ENCODE measurements at regions not wholly inside any gene's neighbourhood (a gene's known extent, or its start where the extent isn't known, plus 50 kb on each side); places are given as distances from the start of the nearest gene placed in this dataset.
"Not testable (repeated sequence)": the region's sequence is repeated elsewhere in the genome, so short reads cannot be mapped to it uniquely, and the experiment has no call there.

DNA sequence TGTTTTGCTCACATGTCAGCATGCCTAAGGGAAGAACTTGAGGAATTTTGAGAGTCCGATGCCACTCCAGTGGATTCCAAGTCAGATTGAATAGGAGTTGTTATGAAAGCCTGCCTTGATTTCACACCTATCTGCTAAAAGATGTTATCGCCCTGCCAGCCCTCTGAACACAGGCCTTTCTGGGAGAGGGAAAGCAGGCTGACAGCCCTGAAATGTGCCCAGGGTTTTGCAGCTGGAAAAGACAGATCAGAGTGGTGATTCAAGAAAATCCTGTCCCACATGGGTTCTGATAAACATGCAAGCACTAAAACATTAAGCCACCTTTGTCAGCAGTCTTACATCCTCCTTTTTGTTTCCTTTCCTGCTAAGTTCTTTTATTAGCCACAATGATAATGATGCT lies 1752.9 kb upstream of the CELF4 start:
- no peak for DNase-seq (ENCODE audit: low read depth in 2 of 2)
- TF ChIP-seq, protein P1, sequence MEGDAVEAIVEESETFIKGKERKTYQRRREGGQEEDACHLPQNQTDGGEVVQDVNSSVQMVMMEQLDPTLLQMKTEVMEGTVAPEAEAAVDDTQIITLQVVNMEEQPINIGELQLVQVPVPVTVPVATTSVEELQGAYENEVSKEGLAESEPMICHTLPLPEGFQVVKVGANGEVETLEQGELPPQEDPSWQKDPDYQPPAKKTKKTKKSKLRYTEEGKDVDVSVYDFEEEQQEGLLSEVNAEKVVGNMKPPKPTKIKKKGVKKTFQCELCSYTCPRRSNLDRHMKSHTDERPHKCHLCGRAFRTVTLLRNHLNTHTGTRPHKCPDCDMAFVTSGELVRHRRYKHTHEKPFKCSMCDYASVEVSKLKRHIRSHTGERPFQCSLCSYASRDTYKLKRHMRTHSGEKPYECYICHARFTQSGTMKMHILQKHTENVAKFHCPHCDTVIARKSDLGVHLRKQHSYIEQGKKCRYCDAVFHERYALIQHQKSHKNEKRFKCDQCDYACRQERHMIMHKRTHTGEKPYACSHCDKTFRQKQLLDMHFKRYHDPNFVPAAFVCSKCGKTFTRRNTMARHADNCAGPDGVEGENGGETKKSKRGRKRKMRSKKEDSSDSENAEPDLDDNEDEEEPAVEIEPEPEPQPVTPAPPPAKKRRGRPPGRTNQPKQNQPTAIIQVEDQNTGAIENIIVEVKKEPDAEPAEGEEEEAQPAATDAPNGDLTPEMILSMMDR (IDR thresholded peaks at IDR 0.05; ENCODE audit: low read depth, low read length) = no peak
- no peak overlapping the region for H3K4me3 ChIP-seq (replicated peaks in 1 of 2; ENCODE audit: low read depth in 2 of 2, low read length in 2 of 2)

DNA sequence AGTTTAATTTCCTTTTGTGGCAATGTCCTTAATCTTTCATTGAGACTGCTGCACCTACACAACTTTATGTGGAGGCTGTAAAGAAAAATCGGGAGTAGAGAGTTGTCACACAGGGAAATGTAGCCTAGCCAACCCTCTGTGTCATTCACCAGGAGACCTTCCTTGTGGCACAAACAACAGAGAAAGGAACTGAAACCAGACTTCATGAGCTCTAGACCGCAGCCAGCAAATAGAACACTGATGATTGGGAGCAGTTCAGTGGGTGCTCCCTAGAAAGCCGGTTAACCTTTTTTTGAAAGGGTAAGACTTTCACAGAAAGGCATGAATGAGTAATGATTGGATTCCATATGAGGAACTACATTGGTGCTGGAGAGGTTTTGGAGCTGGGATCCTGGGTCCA lies 1752.4 kb upstream of the CELF4 start:
- TF ChIP-seq, protein P1 (IDR thresholded peaks at IDR 0.05; ENCODE audit: low read depth, low read length) = no peak
- no peak overlapping the region for H3K4me3 ChIP-seq (replicated peaks in 1 of 2; ENCODE audit: low read depth in 2 of 2, low read length in 2 of 2)
- no peak for DNase-seq (ENCODE audit: low read depth in 2 of 2)

DNA sequence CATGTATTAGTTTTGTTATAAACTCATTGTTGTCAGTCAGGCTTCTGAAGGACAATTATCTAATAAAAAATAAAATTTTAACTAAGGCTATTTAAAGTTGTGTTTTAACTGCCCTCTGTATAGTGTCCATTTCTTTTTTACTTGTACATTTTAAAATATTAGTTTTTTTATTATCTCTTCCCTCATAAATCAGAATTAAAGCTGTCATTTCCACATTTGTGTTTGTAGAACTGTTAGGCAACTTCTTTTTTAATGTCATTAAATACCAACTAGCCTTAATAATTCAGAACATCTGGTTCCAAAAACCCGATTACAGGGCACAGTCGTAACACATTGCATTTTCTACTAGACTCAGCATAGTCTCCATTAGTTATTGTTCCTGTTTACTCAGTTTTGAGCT lies 1749.0 kb upstream of the CELF4 start:
- H3K4me3 ChIP-seq (replicated peaks in 1 of 2; ENCODE audit: low read depth in 2 of 2, low read length in 2 of 2) = no peak overlapping the region
- no peak for DNase-seq (ENCODE audit: low read depth in 2 of 2)
- TF ChIP-seq, protein P1 (IDR thresholded peaks at IDR 0.05; ENCODE audit: low read depth, low read length) = no peak

DNA sequence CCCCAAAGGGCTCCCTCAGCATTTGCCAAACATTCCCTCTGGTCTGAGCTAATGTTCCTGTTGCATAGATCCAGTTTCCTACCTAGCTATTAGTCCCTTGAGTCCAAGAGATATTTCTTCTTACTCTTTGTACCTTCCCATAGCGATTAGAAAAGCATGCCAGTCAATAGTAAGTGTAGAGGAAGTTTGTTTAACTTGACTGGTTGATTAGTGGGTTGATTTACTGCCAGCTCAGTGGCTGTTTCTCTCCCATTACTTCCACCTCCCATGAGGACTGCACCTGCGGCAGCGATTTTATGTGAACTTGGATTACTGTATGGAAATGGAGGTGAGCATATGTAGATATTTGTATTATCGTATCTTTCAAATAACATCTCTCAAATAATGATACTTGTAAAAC lies 1748.4 kb upstream of the CELF4 start:
- no peak overlapping the region for H3K4me3 ChIP-seq (replicated peaks in 1 of 2; ENCODE audit: low read depth in 2 of 2, low read length in 2 of 2)
- TF ChIP-seq, protein P1 (IDR thresholded peaks at IDR 0.05; ENCODE audit: low read depth, low read length) = no peak
- no peak for DNase-seq (ENCODE audit: low read depth in 2 of 2)

DNA sequence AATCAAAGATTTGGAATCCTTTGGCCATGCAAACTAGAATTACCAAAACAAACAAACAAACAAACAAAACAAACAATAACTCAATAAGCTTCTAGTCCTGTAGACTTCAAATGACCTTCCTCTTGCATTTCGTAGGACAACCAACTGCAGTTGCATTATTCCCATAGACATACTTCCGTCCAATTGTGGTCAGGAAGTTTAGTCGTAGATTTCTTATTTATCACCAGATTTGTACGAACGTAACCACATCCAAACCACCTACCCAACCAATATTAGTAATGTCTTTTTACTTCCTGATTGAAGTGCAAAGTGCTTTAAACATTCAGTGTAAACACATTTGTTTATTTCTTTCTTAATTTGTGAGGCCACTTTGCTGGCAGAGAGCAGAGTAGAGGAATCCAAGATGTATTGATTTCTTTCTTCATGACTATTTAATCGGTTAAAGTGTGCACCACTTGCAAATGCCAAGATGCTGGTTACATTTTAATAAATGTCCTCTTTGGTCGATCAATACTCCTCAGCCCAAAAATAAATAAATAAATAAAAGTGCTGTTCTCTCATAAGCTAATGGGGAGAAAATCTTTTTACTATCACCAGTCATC lies 1745.6 kb upstream of the CELF4 start:
- DNase-seq (ENCODE audit: low read depth in 2 of 2) = no peak
- no peak overlapping the region for H3K4me3 ChIP-seq (replicated peaks in 1 of 2; ENCODE audit: low read depth in 2 of 2, low read length in 2 of 2)
- TF ChIP-seq, protein P1 (IDR thresholded peaks at IDR 0.05; ENCODE audit: low read depth, low read length) = no peak

DNA sequence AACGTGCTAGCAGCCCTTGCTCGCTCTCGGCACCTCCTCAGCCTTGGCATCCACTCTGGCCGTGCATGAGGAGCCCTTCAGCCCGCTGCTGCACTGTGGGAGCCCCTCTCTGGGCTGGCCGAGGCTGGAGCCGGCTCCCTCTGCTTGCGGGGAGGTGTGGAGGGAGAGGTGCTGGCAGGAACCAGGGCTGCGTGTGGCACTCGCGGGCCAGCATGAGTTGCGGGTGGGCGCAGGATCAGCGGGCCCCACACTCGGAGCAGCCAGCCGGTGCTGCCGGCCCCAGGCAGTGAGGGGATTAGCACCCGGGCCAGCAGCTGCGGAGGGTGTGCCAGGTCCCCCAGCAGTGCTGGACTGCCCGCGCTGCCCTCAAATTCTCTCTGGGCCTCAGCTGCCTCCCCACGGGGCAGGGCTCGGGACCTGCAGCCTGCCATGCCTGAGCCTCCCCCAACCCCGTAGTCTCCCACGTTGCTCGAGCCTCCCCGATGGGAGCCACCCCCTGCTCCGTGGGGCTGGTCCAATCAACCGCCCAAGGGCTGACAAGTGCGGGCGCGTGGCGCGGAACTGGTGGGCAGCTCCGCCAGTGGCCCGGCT lies 1743.4 kb upstream of the CELF4 start:
- not testable (repeated sequence) for H3K4me3 ChIP-seq (replicated peaks in 1 of 2; ENCODE audit: low read depth in 2 of 2, low read length in 2 of 2); DNase-seq (ENCODE audit: low read depth in 2 of 2)

DNA sequence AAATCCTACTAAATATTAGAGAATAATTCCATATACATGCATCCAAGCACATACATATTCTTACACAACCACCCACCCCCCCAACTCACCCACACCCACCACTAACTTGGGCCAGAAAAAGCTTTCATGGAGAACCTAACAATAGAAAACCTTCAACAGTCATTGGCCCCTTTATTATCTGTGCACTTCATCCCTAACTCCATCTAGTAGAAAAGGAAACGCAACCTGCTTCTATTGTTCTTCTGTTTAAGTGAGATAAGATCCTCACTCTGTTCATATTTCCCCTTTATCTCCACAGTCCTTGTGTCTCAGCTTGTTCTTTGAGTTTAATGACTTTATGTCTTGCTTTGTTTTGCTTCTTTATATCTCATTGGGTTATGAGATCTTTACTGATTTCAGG lies 1740.2 kb upstream of the CELF4 start:
- TF ChIP-seq, protein P1 (IDR thresholded peaks at IDR 0.05; ENCODE audit: low read depth, low read length) = no peak
- no peak overlapping the region for H3K4me3 ChIP-seq (replicated peaks in 1 of 2; ENCODE audit: low read depth in 2 of 2, low read length in 2 of 2)

More for the DNA sequence above, 1740.2 kb upstream of the CELF4 start:
- no peak for DNase-seq (ENCODE audit: low read depth in 2 of 2)
